Rectal smooth muscle tissue (tissue), 1 donor: ENCODE measurements at regions not wholly inside any gene's neighbourhood (a gene's known extent, or its start where the extent isn't known, plus 50 kb on each side); places are given as distances from the start of the nearest gene placed in this dataset.

Experiments used
- H3K27ac ChIP-seq: one replicate; pipeline ENCODE4 v1.7.0; 2013; ENCODE audit warnings: low read depth, low read length, inconsistent platforms
- H3K27me3 ChIP-seq: one replicate; pipeline ENCODE4 v1.7.0; 2013; ENCODE audit warnings: low read length; ENCODE audit not compliant: control insufficient read depth, insufficient read depth
- H3K36me3 ChIP-seq: one replicate; pipeline ENCODE4 v1.7.0; 2013; ENCODE audit warnings: low read length; ENCODE audit not compliant: control insufficient read depth, insufficient read depth
- H3K4me1 ChIP-seq: one replicate; pipeline ENCODE4 v1.7.0; 2013; ENCODE audit warnings: low read length; ENCODE audit not compliant: control insufficient read depth, insufficient read depth
- H3K4me3 ChIP-seq: one replicate; pipeline ENCODE4 v1.7.0; 2013; ENCODE audit warnings: low read length
- H3K9ac ChIP-seq: one replicate; pipeline ENCODE4 v1.7.0; 2013; ENCODE audit warnings: low read length

DNA sequence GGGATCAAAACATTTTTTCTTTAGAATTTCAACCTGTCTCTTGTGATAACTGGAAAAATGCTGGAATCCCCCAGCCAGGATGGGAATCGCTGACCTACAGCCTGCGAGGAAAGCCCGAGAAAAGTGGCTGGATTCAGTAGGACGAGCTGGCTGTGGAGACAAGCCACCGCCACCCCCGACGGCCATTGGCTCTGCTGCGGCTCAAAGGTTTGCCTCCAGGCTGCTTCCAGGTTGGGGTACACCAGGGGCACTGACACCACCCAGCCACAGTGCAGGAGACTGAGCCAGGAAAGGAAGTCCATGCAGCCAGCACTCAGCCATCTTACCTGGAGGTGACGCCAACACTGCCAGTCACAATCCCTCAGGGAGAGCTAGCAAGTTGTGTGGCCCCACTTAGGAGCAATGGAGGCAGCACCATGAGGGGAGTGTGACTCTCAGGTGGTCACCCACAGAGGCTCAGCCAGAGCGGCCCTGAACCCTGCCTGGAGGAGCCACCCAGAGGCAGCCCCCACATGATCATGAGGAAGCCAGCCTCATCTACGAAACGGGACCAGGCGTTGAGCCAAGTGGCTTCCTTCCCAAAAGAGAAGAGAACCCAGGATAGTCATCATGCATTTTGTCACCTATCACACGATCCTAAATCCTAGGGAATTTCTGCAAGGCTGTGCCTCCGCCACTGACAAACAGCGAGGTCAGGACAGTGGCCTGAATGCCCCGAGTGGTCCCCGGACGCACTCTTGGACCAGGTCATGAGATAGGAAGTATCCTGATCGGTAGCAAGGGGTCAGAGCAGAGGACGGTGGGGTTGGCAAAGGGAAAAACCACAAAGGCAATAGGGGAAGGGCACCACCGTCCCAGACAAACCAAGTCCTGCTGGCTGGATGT, 84.8 kb downstream of the RBFOX3 start:
- Histone ChIP-seq H3K27me3 (peaks cover 3% of the 10 kb centered on the region), H3K4me3 (no peak overlapping the region), H3K4me1 (no peaks in the 10 kb centered on the region), H3K27ac (no peak overlapping the region), H3K36me3 (no peaks in the 10 kb centered on the region), H3K9ac (no peak overlapping the region)

- H3K27me3 ChIP-seq, result peaks cover 3% of the 10 kb centered on the region
- H3K4me1 ChIP-seq, result no peaks in the 10 kb centered on the region
- H3K9ac ChIP-seq, result no peak overlapping the region
- no peaks in the 10 kb centered on the region for H3K36me3 ChIP-seq
- H3K27ac ChIP-seq, result no peak overlapping the region
- H3K4me3 ChIP-seq, result no peak overlapping the region
Measured at GRCh38 chr17:79524213-79525187, 86.4 kb downstream of the RBFOX3 start.

- H3K4me3 ChIP-seq, result no peak overlapping the region
- H3K27ac ChIP-seq, result no peak overlapping the region
- H3K36me3 ChIP-seq, result no peaks in the 10 kb centered on the region
- H3K9ac ChIP-seq, result no peak overlapping the region
- no peaks in the 10 kb centered on the region for H3K27me3 ChIP-seq
- peaks cover 3% of the 10 kb centered on the region for H3K4me1 ChIP-seq
Measured at GRCh38 chr17:79522414-79522813, 88.4 kb downstream of the RBFOX3 start.

DNA sequence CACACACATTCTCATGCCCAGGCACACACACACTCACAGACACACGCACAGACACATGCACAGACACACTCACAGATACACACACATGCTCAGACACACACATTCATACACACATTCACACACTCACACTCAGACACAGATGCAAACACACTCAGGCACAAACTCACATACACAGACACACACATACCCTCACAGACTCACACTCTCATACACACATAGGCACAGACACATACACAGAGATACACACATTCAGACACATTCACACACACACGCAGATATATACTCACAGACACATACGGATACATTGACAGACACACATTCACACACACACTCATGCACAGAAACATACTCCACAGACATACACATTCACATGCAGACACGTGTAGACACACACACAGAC, 89.6 kb downstream of the RBFOX3 start:
- Histone ChIP-seq H3K9ac (no peak overlapping the region), H3K27me3 (no peaks in the 10 kb centered on the region), H3K4me3 (no peak overlapping the region), H3K27ac (no peak overlapping the region), H3K4me1 (peaks cover 3% of the 10 kb centered on the region), H3K36me3 (no peaks in the 10 kb centered on the region)

GRCh38 chr17:79520167-79521165, 90.4 kb downstream of the RBFOX3 start:
- Histone ChIP-seq H3K27ac (no peak overlapping the region), H3K4me1 (peaks cover 3% of the 10 kb centered on the region), H3K27me3 (no peaks in the 10 kb centered on the region), H3K4me3 (no peak overlapping the region), H3K36me3 (no peaks in the 10 kb centered on the region), H3K9ac (no peak overlapping the region)

DNA sequence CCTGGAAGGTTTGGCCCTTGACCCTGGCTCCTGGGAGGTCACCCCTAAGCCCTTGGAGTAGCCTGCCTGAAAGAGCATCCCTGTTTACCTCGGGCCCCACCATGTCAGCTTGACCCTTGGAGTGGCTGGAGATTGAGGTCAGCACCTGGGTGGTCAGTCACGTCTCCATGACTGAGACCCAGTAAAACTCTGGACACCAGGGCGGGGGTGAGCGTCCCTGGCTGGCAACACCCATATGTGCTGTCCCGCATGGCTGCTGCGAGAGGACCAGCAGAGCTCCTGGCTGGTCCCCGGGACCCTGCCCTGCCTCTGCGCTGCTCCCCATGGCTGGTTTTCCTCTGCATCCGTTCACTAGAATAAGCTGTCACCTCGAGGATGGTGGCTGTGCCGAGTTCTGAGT, 91.2 kb downstream of the RBFOX3 start:
- Histone ChIP-seq H3K27ac (no peak overlapping the region), H3K4me1 (peaks cover 3% of the 10 kb centered on the region), H3K4me3 (no peak overlapping the region), H3K9ac (no peak overlapping the region), H3K27me3 (no peaks in the 10 kb centered on the region), H3K36me3 (no peaks in the 10 kb centered on the region)

DNA sequence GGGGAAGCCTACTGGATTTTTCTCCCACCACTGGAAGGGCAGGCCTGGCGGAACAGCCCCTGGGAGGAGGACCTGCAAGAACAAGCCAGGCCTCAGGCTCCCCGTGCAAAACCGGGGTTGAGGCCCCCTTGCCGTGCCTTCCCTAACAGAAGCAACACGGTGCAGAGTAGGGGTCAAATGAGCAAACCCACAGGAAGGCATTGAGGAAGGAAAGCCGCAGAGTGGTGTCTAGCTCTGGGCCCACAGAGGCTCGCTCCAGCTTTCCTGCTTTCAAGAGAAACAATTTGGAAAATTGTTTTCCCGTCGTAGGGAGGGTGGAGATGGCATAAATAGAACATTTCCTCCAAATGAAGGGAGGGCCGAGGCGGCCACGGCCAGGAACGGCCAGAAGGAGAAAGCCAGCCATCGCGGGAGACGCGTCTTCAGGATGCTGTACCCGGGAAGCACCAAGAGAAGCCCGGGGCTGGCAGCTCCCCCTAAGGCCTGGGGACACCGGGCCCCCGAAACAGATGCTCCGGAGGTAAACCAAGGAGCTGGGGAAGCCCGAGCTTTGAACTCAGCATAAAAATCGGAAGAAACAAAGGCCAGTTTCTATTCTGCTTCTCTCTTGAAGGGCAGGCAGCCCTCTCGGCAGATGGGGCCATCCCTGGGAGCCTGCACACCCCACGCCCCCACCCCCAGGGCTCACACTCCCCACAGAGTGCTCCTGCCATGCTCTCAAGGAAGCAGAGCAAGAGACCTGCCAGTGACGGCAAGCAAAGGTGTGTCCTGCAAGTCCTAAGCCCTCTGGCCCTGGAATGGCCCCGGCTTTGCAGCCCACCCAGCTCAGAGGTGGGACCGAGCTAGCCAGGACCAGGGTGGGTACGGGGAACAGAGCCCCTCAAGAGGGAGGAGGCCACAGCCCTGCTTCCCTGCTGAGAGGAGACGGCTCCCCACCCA, 92.0 kb downstream of the RBFOX3 start:
- Histone ChIP-seq H3K27me3 (peaks cover 3% of the 10 kb centered on the region), H3K9ac (no peak overlapping the region), H3K4me1 (peaks cover 3% of the 10 kb centered on the region), H3K4me3 (no peak overlapping the region), H3K27ac (no peak overlapping the region), H3K36me3 (no peaks in the 10 kb centered on the region)

- H3K27ac ChIP-seq, result no peak overlapping the region
- no peak overlapping the region for H3K9ac ChIP-seq
- peaks cover 3% of the 10 kb centered on the region for H3K27me3 ChIP-seq
- no peak overlapping the region for H3K4me3 ChIP-seq
- H3K4me1 ChIP-seq, result peaks cover 3% of the 10 kb centered on the region
- no peaks in the 10 kb centered on the region for H3K36me3 ChIP-seq
Measured at GRCh38 chr17:79517827-79518584, 92.8 kb downstream of the RBFOX3 start.

GRCh38 chr17:79515646-79516571, 94.9 kb downstream of the RBFOX3 start:
- Histone ChIP-seq H3K36me3 (no peaks in the 10 kb centered on the region), H3K9ac (no peak overlapping the region), H3K4me3 (no peak overlapping the region), H3K27ac (no peak overlapping the region), H3K27me3 (peaks cover 3% of the 10 kb centered on the region), H3K4me1 (peaks cover 3% of the 10 kb centered on the region)

DNA sequence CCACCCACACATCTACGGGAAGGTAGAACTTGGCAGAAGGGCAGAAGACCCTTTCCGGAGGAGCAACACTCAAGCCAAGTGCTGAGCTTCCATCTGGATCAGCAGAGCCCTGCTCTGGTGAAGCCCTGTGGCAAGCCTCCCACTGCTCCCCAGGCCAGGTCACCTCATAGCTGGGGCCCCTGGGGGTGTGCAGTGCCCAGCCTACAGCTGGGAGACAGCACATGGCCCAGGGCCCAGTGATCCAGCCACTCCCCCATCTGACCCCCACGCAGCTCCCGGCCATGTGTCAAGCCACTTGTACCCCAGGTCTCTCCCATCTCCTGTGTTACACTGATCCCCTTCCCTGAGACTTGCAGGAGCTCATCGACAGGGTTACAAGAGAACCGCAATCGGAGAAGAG, 95.7 kb downstream of the RBFOX3 start:
- Histone ChIP-seq H3K9ac (no peak overlapping the region), H3K36me3 (no peaks in the 10 kb centered on the region), H3K4me1 (peaks cover 3% of the 10 kb centered on the region), H3K27me3 (peaks cover 3% of the 10 kb centered on the region), H3K4me3 (no peak overlapping the region), H3K27ac (no peak overlapping the region)
